Heart left ventricle (tissue), 16 donors: ENCODE measurements at regions not wholly inside any gene's neighbourhood (a gene's known extent, or its start where the extent isn't known, plus 50 kb on each side); places are given as distances from the start of the nearest gene placed in this dataset.
A peak's percentile ranks its signal among the peaks of the same experiment; 100 is the strongest.

ENCODE experiments used
- ATAC-seq, 4 donors: fragments of 200-7000 bp; cut with Tn5 transposase; one replicate each; pipeline ENCODE4 v1.9.1; 2020 to 2022; ENCODE audit warnings: moderate library complexity in 4 of 4, mild to moderate bottlenecking in 3 of 4, moderate number of reproducible peaks in 1 of 4
- DNase-seq, 5 donors: peaks; one replicate each; pipeline ENCODE4 v3.0.0-alpha.2; 2020
- H3K27ac ChIP-seq, 12 donors: fragments of 200-600 bp; sonication (generic) in 4 of 12; one replicate each; pipeline versions ENCODE4 v1.5.0 to v1.8.0; 2016 to 2022; ENCODE audit warnings: mild to moderate bottlenecking in 2 of 12
- H3K27me3 ChIP-seq, 9 donors: fragments of 200-600 bp; sonication (generic) in 2 of 9; one replicate each; pipeline versions ENCODE4 v1.5.1 to v1.8.0; 2016 to 2022; ENCODE audit warnings: mild to moderate bottlenecking in 3 of 9
- H3K36me3 ChIP-seq, 9 donors: fragments of 200-600 bp; sonication (generic) in 2 of 9; one replicate each; pipeline versions ENCODE4 v1.5.0 to v1.8.0; 2018 to 2022; ENCODE audit warnings: mild to moderate bottlenecking in 2 of 9
- H3K4me1 ChIP-seq, 12 donors: fragments of 200-600 bp; sonication (generic) in 4 of 12; one replicate each; pipeline versions ENCODE4 v1.5.0 to v1.8.0; 2016 to 2022; ENCODE audit warnings: mild to moderate bottlenecking in 3 of 12
- H3K4me3 ChIP-seq, 12 donors: fragments of 200-600 bp; sonication (generic) in 4 of 12; one replicate each; pipeline versions ENCODE4 v1.5.0 to v1.8.0; 2017 to 2022; ENCODE audit warnings: mild to moderate bottlenecking in 9 of 12, moderate library complexity in 4 of 12
- H3K9me3 ChIP-seq, 12 donors: fragments of 200-600 bp; sonication (generic) in 4 of 12; one replicate each; pipeline versions ENCODE4 v1.5.0 to v1.8.0; 2016 to 2022; ENCODE audit warnings: mild to moderate bottlenecking in 1 of 12
- CTCF ChIP-seq, 12 donors: fragments of 200-600 bp; sonication (generic) in 4 of 12; IDR thresholded peaks; one replicate each; pipeline versions ENCODE4 v1.5.0 to v1.8.0; 2018 to 2022; ENCODE audit warnings: antibody characterized with exemption in 12 of 12, mild to moderate bottlenecking in 5 of 12
- POLR2A ChIP-seq, 2 donors: fragments of 450-650 bp; IDR thresholded peaks; one replicate each; pipeline ENCODE4 v1.6.1; 2017; ENCODE audit warnings: antibody characterized with exemption in 2 of 2, mild to moderate bottlenecking in 2 of 2, moderate library complexity in 2 of 2
- WGBS, 4 donors: extraction: QIAGEN DNeasy Blood & Tissue Kit in 2 of 4; methylation state at CpG; one replicate each; pipeline versions ENCODE4 v1.1.5 to v1.1.7; 2013 to 2018; 5-methylcytosine and 5-hydroxymethylcytosine counted together
- intact Hi-C, 10 donors: fragments of 100-400 bp; cut with DNase I; formaldehyde crosslinking; loops; one replicate each; pipeline versions ENCODE4 v1.11.1 to v1.14.2; 2022
- donor health status: ischemic (EF 13 %, LVEDD 7.1; RV severe dilation, severe dysfunction).
- donor health status: healthy with polysubstance abuse.
- donor health status: DM: no; HTN: yes; CAD: no.
- donor health status: DM: no; HTN: no; CAD: no.
- donor health status: ischemic (EF 25% LVEDD 6.9; RV normal size, moderate dysfunction).
- donor health status: ischemic (EF 25% LVEDD 5.7; RV mildly dilated, moderate dysfunction).
- donor health status: healthy.
- donor health status: DM: yes; HTN: yes; CAD: no.
- donor health status: ischemic (EF 35%, LVEDD 5.7; RV mildly dilated, moderate dysfunction).
- donor health status: nonischemic (EF 11% LVEDD 7.7; RV severe dilation, severe dysfunction).
- donor health status: DM: yes; HTN: yes; CAD: no.
- donor health status: PGD.
- donor health status: ischemic (EF 29% LVEDD 5.4; RV normal size, mild dysfunction).
- donor health status: nonischemic (EF 23%, LVEDD 6.1; RV moderate dilation, normal function).

- H3K9me3 ChIP-seq = no peaks in the 10 kb centered on the region
- H3K27ac ChIP-seq = no peak overlapping the region
- ATAC-seq (peak in 3 of 4 donors; percentile 28 to 54 (median 34)), DNase-seq (no peak)
- no peak overlapping the region for H3K4me3 ChIP-seq
- H3K27me3 ChIP-seq = no peaks in the 10 kb centered on the region
- WGBS, 4 donors = 81 to 86% (median 83%) methylated on average over 11 to 14 of the region's 14 CpGs
- H3K4me1 ChIP-seq = peaks cover 0 to 22% (median 0%) of the 10 kb centered on the region in 12 donors
- no peaks in the 10 kb centered on the region for H3K36me3 ChIP-seq
- no peak for TF ChIP-seq POLR2A (IDR thresholded peaks at IDR 0.05)
- no peak for TF ChIP-seq CTCF (IDR thresholded peaks at IDR 0.05)
- intact Hi-C loops = loop anchor here in 1 of 10 donors (2.0 kb wide), 1 partner anchor 29 kb away; no protein-coding TSS in a partner anchor
Measured at GRCh38 chr9:91073811-91074771, 272.5 kb downstream of the SYK start.

GRCh38 chr9:91074866-91075265 lies 273.2 kb downstream of the SYK start:
- TF ChIP-seq POLR2A (IDR thresholded peaks at IDR 0.05) = no peak
- no peak for TF ChIP-seq CTCF (IDR thresholded peaks at IDR 0.05)
- Histone ChIP-seq H3K4me1 (peaks cover 0 to 22% (median 0%) of the 10 kb centered on the region in 12 donors), H3K4me3 (no peak overlapping the region), H3K27ac (no peak overlapping the region), H3K36me3 (no peaks in the 10 kb centered on the region), H3K9me3 (no peaks in the 10 kb centered on the region), H3K27me3 (no peaks in the 10 kb centered on the region)
- WGBS, 4 donors = 81 to 87% (median 84%) methylated on average over 13 of the region's 13 CpGs
- intact Hi-C loops = loop anchor here in 1 of 10 donors (2.0 kb wide), 1 partner anchor 30 kb away; no protein-coding TSS in a partner anchor
- DNase-seq = no peak
- ATAC-seq = no peak

- Histone ChIP-seq H3K4me1 (peaks cover 0 to 22% (median 0%) of the 10 kb centered on the region in 12 donors), H3K9me3 (no peaks in the 10 kb centered on the region), H3K4me3 (no peak overlapping the region), H3K27me3 (no peaks in the 10 kb centered on the region), H3K27ac (no peak overlapping the region), H3K36me3 (no peaks in the 10 kb centered on the region)
- 85 to 87% (median 86%) methylated on average over 8 of the region's 8 CpGs for WGBS, 4 donors
- intact Hi-C loops = loop anchor here in 1 of 10 donors (2.0 kb wide), 1 partner anchor 30 kb away; no protein-coding TSS in a partner anchor
- DNase-seq = no peak
- no peak for ATAC-seq
- no peak for TF ChIP-seq POLR2A (IDR thresholded peaks at IDR 0.05)
Measured at GRCh38 chr9:91075279-91075678, 273.7 kb downstream of the SYK start.

GRCh38 chr9:91077624-91078368 lies 276.2 kb downstream of the SYK start:
- WGBS, 4 donors = 84 to 91% (median 89%) methylated on average over 6 of the region's 6 CpGs
- TF ChIP-seq CTCF (IDR thresholded peaks at IDR 0.05) (no peak), POLR2A (IDR thresholded peaks at IDR 0.05) (no peak)
- Histone ChIP-seq H3K27ac (no peak overlapping the region), H3K27me3 (no peaks in the 10 kb centered on the region), H3K9me3 (no peaks in the 10 kb centered on the region), H3K36me3 (no peaks in the 10 kb centered on the region), H3K4me1 (peaks cover 0 to 12% (median 0%) of the 10 kb centered on the region in 12 donors), H3K4me3 (no peak overlapping the region)
- no peak for ATAC-seq
- intact Hi-C loops = no loop called here
- DNase-seq = no peak
